ENCODE measurements at regions not wholly inside any gene's neighbourhood (a gene's known extent, or its start where the extent isn't known, plus 50 kb on each side); places are given as distances from the start of the nearest gene placed in this dataset.
"Not testable (repeated sequence)": the region's sequence is repeated elsewhere in the genome, so short reads cannot be mapped to it uniquely, and the experiment has no call there.

DNA sequence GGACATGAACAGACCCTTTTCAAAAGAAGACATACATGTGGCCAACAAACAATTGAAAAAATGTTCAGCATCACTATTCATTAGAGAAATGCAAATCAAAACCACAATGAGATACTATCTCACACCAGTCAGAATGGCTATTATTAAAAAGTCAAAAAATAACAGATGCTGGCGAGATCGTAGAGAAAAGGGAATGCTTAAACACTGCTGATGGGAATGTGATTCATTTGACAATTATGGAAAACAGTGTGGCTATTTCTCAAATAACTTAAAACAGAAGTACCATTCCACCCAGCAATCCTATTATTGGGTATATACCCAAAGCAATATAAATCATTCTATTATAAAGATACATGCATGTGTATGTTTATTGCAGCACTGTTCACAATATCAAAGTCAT is 281.8 kb upstream of the CDH5 start:
- DNase-seq: not testable (repeated sequence)

DNA sequence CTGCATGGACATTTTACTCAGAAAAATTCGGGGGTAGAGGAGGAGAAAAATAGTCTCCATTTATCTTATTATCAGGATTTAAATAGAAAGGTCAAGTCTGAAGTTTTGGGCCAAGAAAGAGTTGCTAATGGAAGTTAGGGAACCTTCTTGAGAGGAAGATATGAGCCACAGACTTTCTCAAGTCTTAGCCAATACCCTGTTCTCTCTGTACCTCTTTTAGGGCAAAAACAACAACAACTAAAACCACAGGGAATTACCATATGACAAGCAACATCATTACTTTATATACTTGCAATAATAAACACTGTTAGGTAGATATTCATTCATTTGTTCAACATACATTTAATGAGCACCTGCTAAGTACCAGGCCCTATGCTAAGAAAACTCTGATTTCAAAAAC is 282.2 kb upstream of the CDH5 start:
- no peak for DNase-seq

DNA sequence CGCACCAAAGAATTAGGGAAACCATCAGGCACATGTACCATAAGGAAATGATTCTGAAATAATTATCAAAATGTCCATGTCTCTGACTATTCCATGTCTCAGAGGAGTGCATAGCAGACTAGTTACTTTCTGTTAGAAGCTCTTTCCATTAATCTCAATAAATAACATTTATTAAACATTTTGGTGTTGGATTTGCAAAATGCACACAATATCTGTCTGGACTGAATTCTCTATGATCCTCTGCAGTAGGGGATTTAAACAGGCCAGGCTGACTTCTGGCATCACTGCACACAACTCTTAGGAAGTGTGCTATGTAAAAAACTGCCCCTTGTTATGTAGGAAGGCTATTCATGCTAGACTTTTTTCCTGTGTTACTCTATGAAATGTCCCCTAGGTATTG is 283.3 kb upstream of the CDH5 start:
- no peak for DNase-seq

DNA sequence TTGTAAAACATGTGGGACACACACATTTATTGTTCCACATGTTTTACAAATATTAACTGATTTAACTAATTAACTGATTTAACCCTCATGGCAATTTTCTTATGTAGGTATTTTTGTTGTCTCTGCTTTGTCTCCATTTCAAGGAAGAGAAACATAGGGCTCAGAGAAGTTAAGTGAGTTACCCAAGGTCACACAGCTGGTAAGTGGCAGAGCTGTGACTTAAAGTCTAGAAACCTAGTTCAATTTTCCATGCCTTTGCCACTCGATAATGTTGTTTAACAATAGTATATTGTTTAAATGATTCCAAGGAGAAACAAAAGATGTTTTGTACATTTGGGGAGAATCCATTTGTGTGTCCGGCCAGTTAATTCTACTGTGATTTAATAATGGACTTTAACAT is 284.1 kb upstream of the CDH5 start:
- no peak for DNase-seq

DNA sequence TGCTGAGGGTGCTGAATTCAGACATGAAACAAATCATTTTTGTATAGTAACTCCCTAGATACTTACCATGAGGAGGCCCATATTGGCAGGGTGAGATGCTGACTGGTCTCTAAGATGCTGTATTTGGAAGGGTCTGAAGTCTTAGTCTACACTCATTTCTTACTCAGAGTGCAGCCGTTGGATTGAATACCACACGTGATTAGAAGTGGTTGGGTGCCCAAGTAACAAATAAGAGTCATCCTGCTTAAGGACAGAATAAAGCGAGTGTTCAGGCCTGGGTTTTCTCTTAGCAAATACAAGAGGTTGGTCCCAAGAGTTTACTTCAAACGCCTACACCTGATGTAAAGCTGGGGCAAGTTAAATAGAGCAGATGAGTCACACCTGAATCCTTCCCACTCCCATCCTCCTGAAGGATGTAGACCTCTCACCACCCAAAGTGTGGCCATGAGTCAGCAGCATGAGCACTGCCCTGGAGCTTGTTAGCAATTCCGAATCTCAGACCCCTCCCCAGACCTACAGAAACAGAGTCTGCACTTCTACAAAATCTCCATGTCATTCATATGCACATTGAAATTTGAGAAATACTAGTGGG is 284.6 kb upstream of the CDH5 start:
- no peak for DNase-seq

DNA sequence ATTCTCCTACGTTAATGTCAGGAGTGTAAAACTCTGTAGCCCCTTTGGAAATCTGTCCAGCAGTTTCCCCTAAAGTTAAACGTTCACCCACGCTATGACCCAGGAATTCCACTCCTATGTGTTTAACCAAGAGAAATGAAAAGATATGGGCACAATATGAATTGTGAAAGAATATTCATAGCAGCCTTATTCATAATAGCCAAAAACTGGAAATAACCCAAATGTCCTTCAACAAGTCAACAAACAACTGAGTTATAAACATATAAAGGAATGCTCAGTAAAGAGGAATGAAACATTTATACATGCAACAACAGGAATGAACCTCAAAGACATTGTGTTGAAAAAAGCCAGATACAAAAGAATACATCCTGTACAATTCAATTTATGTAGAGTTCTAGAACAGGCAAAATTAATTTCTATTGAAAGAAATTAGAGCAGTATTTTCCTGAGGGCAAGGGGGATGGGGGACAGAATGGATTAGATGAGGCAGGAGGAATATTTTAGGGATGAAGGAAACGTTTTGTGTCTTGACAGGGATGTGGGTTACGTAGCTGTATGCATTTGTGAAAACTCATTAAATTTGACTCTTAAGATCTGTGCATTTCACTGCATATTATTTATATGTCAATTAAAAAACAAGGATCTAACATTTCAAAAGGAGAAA is 286.7 kb upstream of the CDH5 start:
- no peak for DNase-seq

DNA sequence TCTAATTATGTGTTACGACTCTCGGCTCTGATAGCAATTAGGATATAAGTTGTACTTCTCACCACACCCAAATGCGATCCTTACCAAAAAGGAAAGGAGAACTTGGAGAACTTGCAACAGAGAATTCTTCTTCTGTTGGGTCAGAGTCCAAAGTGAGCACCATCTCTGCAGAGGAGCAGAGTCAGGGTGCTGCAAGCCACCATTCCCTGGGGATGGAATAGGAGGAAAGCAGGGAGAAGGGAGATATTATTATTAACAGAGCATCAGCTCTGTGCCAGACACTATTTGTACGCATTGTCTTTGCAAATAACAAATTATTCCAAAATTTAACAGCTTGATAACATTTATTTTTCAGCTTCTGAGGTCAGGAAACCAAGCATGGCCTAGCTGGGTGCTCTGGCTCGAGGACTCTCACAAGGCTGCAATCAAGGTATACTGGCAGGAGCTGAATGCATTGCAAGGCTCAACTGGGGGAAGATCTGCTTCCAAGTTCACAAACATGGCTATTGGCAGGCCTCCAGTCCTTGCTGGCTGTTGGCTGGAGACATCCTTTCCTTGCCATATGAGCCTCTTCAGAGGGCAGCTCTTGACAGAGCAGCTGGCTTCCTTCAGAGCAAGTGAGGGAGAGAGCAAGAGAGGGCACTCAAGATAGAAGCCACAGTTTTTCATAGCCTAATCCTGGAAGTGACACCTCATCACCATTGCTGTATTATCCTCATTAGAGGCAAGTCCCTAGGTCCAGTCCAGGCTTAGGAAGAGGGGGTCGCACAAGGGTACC is 296.2 kb upstream of the CDH5 start:
- DNase-seq: no peak

DNA sequence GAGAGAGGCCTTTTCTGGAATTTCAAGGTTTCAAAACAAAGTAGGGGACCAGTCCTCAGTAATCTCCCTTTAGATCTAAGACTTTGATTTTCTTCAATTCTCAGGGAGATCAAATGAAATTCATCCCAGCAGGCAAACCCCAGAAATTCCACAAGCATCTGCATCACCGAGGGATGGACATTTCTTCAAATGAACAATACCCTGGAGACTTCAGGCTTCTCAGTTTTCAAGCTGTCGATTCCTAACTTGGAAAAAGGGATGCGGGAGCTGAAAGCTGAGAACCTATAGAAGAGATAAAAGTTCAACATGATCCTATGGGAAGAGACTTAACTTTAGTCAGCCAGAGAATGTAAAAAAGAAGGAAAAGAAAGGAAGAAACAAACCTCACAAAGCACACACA is 296.9 kb upstream of the CDH5 start:
- no peak for DNase-seq

DNA sequence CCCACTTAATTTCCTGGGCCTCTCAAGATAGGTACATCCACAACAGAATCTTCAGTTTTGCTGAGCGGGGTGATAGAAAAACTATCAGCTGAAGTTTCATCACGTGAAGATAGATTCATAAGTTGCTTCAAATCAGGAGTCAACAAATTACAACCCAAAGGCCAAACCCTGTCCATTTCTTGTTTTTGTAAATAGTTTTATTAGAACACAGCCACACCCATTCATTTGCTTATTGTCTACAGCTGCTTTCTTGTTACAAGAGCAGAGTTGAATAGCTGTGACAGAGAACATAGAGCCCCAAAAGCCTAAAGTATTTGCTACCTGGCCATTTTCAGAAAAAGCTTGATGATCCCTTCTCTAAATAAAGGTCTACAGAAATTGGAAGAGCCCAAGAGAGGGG is 300.1 kb upstream of the CDH5 start:
- no peak for DNase-seq

DNA sequence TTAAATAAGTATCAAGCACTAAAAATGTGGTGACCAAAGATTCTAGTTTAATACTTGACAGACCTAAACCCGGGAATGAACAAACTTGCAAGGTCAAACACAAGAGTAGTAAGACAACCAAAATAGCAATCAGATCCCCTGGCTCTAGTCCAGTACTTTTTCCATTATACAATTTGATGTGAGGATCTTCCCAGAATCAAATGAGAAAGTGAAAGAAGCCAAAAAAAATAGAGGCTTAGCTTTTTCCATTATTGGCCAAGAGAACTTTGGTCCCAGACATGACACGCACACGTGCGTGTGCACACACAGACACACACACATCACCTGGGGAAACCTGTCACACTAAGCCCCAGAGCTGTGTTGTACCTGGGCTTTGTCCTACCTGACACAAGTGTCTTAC is 300.6 kb upstream of the CDH5 start:
- no peak for DNase-seq

DNA sequence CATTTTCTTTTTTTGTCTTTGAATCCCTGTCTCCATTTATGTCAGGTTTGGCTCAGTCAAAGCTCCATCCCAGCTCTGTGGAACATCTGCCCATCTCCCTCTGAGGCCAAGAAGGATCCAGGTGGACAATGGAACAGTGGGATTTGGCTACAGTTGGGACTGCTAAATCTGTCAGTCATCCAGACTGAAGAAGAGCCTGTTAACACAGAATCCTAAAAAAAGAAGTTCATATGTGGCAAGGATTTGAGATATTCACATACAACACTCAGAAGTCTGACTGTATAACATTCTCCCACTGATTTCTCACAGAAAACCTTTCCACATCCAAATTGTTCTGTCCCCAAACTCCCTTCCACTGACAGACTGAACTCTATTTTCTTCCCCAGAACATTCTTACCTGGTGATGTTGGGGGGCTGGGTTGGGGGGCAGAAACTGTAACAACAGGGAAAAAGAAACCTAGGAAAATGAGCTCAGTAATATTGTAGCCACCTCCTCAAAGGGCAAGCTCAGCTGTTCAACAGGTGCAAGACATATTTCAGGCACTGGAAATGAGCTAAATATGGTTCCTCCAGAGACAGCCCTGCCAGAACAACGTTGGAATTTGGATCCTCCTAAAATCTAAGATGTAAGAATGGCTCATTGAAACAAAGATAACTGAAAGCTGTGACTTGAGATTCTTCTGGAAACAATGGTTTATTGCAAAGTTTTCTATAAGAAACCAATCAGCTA is 301.5 kb upstream of the CDH5 start:
- DNase-seq: no peak

DNA sequence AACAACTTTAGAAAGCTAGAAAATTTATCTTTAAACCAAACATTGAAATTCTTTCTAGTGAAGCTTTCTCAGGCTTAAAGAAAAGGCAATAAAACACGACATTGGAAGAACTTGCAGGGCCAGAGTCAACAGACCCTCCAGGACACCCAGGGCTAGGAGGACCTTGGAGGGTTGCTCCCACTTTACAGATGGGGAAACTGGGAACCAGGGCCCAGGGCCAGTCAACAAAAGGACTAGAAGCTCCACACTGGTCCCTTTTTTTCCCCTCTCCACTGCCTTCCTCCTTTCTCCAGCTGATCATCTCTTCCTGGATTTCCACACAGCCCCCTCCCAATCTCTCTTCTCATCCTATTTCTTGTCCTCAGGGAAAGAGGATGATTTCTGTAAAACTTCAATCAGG is 307.7 kb upstream of the CDH5 start:
- DNase-seq: no peak

DNA sequence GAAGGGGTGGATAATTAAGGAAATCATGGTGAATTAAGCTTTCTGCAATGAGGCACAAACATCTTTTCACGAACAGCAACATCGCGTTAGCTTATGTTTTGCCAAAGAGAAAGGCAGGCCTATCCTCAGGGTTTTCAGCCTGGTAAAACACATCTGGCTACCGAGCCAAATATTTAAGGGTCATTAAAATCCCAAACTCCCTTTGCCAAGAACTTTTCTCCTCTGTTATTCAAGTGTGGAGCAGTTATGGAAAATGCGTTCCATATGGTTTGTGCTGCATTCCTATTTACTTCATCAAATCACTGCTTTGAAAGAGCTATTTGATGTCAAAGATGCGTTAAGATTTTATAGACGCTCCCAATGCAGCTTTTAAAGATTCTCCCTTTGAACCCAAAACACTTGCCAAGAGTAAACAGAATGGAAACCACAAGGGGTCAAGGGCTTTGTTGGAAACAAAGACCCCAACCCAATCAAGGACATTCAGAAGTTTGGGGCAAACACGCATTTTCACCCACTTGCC is 308.3 kb upstream of the CDH5 start:
- DNase-seq: no peak

DNA sequence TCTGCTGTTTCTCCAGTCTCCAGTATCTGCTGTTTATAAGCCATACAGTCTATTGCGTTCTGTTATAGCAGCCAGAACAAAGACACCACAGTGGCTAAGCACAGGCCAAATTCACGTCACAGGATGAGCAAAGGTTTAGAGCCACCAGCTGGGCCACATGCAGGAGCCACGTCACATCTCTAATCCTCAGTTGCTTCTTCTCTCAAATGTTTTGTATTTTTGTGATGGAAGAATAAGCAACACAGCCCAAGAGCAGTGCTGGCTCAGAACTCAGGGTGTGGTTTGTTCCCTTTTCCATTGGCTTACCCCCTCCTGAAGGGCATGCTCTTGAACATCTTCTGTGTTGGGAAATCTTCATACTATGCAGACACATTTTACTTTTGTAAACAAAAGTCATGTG is 309.4 kb upstream of the CDH5 start:
- no peak for DNase-seq

DNA sequence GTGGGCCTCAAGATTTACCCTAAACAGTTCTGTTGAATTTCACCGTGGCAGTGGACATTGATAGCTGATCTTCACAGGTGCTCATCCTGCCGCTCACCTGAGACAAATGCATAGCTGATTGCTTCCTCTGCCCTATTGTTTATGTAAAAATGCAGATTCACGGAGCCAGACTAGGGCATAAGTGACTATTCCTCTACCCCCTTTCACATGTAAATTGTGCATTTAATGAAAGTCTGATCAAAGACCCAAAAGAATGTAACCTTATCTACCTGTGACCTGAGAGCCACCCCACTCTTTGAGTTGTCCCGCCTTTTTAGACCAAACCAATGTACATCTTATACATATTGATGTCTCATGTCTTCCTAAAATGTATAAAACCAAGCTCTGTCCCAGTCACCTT is 312.4 kb upstream of the CDH5 start:
- DNase-seq: no peak

DNA sequence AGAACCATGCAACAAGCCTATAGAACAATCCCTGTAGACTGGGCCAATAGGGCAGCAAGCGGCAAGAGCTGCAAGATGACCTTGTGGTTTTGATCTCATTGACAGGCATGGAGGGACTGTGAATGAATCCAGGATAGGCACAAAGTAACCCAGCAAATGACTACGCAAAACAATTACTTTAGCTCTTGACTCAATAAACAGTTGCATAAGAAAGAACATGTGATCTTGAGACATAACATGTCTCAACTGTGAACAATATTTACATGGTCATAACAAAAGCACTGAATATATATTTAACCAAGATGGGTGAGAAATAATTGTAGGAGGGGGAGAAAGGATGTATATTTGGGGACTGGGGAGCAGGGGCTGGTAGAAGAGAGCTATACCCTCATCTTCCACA is 313.7 kb upstream of the CDH5 start:
- no peak for DNase-seq

DNA sequence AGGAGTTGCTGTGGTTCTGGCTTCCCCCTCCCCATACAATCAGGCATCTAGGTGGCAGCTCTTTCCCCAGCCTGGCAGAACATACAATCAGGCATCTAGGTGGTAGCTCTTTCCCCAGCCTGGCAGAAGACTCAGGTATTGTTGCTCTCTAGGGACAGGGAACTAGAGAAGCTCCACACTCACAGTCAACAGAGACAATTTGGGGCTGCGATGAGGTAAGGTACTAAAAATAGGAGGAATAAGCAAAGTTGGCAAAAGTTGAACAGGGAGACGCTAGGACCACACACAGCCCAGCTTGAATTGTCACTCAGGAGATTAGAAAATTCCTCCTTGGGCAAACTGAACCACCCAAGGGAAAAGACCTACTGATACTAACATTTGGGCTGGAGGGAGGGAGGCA is 315.5 kb upstream of the CDH5 start:
- DNase-seq: no peak

DNA sequence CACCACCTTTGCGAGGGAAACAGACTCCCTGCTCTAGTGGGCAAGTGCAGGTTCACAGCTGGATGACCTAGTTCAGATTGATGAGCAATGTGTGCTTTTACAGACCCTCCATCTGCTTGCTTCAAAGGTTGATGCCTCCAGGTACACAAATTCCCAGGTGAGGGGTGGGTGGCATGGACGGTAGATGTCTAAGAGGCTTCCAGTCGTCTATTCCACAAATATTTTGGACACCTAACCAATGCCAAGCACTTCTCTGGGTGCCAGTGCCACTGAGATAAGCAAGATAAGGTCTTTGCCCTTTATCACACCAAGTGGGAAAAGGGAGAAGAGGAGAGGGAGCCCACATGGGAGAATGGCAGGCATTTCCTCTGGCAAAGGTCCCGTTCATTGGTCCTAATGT is 316.6 kb upstream of the CDH5 start:
- no peak for DNase-seq

DNA sequence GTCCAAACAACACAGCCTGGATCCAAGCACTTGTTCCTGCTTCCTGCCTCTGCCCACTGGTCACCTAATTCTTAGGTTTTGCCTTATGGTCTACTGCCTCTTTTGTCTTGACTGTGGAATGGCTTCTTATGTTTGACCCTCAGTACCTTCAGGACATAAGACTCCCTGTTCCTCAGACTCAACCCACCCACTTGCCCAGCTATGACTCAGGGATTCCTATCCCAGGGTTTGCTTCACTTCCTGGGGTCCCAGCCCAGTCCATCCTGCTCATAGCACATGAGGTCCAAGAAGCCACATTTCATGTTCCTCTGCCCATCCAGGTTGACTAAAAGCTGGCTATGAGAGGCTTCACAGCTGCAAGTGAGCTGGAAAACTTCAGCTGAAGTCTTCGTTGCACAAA is 320.9 kb upstream of the CDH5 start:
- DNase-seq: no peak

DNA sequence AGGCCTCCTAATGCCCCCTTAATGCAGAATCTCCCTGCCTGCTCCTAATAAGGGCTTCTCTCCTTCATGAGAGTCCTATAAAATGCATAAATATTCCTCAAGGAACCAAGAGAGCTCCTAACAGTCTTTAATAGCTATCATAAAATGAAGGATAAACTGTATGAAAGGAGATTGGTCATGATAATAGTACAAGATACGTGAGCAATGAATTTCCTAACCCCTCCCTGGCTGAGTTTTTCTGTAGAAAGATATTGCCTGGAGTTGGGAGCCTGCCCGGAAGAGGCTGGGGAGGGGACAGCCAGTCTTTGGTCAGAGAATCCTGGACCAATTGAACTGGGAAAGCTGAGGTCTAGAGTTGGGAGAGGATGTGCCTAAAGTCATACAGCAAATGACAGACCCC is 321.9 kb upstream of the CDH5 start:
- DNase-seq: no peak

DNA sequence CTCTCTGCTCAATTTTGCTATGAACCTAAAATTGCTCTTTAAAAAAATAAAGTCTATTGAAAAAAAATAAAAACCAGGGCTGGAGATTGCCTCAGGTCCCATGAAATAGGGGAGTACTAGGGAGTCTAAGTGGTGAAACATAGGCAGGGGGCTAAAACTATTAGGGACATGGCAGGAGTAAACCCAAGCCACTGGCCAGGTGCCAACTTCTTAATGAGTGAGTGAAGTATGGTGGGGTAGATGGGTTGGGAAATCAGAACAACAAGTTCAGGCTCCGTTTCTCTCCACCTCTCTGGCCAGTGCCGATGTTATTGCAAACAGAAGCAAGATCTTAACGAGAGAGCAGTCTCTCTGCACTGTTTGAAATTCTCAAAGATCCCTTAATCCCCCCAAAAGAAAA is 322.4 kb upstream of the CDH5 start:
- DNase-seq: no peak

DNA sequence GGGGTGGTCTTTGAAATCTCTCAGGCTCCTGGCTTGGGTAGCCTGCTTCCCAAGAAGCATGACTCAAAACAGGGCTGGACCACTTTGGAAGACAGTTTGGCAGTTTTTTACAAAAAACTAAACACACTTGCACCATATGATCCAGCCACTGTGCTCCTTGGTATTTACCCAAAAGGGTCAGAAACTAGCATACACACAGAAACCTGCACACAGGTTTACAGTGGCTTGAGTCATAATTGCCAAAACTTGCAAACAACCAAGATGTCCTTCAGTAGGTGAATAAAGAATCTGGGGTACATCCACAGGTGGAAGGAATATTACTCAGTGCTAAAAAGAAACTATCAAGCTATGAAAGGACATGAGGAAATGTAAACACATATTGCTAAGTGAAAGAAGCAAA is 323.2 kb upstream of the CDH5 start:
- no peak for DNase-seq

DNA sequence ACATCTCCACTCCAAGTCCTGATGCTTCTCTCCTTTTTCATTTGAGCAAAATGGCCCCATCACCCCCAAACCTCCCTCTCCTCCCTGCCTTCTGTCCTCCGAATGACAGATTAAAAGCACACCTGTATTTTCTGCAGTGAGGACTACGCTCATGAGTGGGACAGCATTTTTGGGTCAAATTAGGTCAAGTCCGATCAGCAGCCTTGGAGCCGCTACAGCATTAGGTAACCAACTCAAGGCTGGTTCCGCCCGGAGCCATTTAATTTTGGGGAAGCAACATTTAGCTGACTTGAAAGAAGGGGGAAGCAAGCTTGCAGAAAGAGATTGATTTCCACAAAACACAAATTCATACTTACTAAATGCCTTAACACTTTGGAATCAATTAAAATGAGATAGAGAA is 324.1 kb upstream of the CDH5 start:
- no peak for DNase-seq

DNA sequence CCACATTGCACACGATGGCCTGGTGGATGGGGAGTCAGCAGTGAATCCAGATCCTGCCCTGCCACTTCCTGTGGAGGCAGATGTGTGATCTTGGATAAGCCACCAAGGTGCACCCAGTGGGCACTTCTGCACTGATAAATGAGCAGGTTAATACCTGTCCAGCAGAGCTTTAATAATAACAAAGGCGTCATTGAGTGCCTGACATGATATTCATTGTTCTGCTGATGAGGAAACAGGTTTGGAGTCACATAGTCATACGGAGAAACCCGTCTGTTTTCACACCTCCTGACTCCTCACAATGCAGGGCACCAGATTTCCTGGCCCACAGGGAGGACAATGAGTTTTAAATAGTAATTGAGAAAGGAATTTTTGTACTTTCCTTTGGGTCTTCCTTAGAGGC is 324.6 kb upstream of the CDH5 start:
- DNase-seq: no peak

All from GF-D8 (cell line).